Stimulated activated CD4-positive, alpha-beta T cell treated with anti-CD3 and anti-CD28 coated beads, Interleukin-4, amount 100 ng/mL, for 4 hours (primary cell): ENCODE measurements at regions not wholly inside any gene's neighbourhood (a gene's known extent, or its start where the extent isn't known, plus 50 kb on each side); places are given as distances from the start of the nearest gene placed in this dataset.
A peak's percentile ranks its signal among the peaks of the same experiment; 100 is the strongest.

Source experiments
- DNase-seq, 2 experiments: peaks; one replicate each; pipeline ENCODE4 v3.0.0-alpha.2; 2020

- no peak for DNase-seq
Measured at GRCh38 chrX:39843318-39843717, 254.4 kb downstream of the BCOR start.

GRCh38 chrX:39845233-39845632 lies 252.5 kb downstream of the BCOR start:
- DNase-seq: no peak

GRCh38 chrX:39846460-39846859 lies 251.3 kb downstream of the BCOR start:
- no peak for DNase-seq

- no peak for DNase-seq
Measured at GRCh38 chrX:39848243-39848642, 249.5 kb downstream of the BCOR start.

GRCh38 chrX:39848900-39849299 lies 248.9 kb downstream of the BCOR start:
- DNase-seq: no peak

- DNase-seq: no peak
Measured at GRCh38 chrX:39850209-39850608, 247.5 kb downstream of the BCOR start.

- DNase-seq: peak in 1 of 2 experiments; percentile 35
Measured at GRCh38 chrX:39850630-39851152, 247.1 kb downstream of the BCOR start.

- no peak for DNase-seq
Measured at GRCh38 chrX:39851745-39852455, 245.9 kb downstream of the BCOR start.

GRCh38 chrX:39852491-39852890 lies 245.3 kb downstream of the BCOR start:
- no peak for DNase-seq

- no peak for DNase-seq
Measured at GRCh38 chrX:39853417-39854030, 244.2 kb downstream of the BCOR start.

- peak; percentile 49 to 79 for DNase-seq
Measured at GRCh38 chrX:39854772-39855747, 242.7 kb downstream of the BCOR start.

- DNase-seq: peak; percentile 66 to 83
Measured at GRCh38 chrX:39855748-39856129, 242.0 kb downstream of the BCOR start.

GRCh38 chrX:39856472-39857121 lies 241.2 kb downstream of the BCOR start:
- no peak for DNase-seq

GRCh38 chrX:39857780-39858179 lies 240.0 kb downstream of the BCOR start:
- no peak for DNase-seq

GRCh38 chrX:39859991-39860861 lies 237.5 kb downstream of the BCOR start:
- DNase-seq: peak; percentile 65 to 87

- DNase-seq: no peak
Measured at GRCh38 chrX:39862963-39863362, 234.8 kb downstream of the BCOR start.

- DNase-seq: no peak
Measured at GRCh38 chrX:39866229-39866628, 231.5 kb downstream of the BCOR start.

GRCh38 chrX:39869846-39870601 lies 227.7 kb downstream of the BCOR start:
- peak; percentile 44 to 75 for DNase-seq

- no peak for DNase-seq
Measured at GRCh38 chrX:39871648-39872047, 226.1 kb downstream of the BCOR start.

- no peak for DNase-seq
Measured at GRCh38 chrX:39873117-39873516, 224.6 kb downstream of the BCOR start.
